GM08714 (cell line): ENCODE measurements at regions not wholly inside any gene's neighbourhood (a gene's known extent, or its start where the extent isn't known, plus 50 kb on each side); places are given as distances from the start of the nearest gene placed in this dataset.
"Not testable (repeated sequence)": the region's sequence is repeated elsewhere in the genome, so short reads cannot be mapped to it uniquely, and the experiment has no call there.

Experiments
- H3K4me3 ChIP-seq: fragments of 200-500 bp; sonication (Bioruptor generic); 2 replicates; pipeline ENCODE4 v1.5.1; 2014; ENCODE audit warnings: mild to moderate bottlenecking, low read length, inconsistent platforms
- ZNF274 ChIP-seq: IDR thresholded peaks from 2 replicates; pipeline ENCODE4 v1.6.1; 2012; ENCODE audit warnings: mild to moderate bottlenecking, low read depth, low read length

DNA sequence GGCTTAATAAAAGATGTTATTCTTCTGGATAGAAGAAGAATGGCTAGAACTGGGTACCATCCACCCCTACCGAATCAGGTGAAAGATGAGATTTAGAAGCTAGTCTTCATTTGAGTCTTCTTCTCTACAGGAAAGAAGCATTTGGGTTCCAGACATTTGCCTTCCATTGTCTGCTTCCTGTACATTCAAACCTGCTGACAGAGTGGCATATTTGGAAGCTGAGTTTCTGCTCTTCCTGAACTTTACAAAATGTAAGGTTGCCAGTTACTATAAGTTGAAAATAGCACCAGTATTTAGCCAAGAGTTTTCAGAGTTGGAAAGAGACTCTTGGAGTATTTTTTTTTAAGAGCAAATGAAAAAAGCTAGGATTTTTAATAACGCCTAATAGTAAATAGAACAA lies 525.4 kb upstream of the TLE4 start:
- TF ChIP-seq ZNF274: no peak
- no peak overlapping the region for H3K4me3 ChIP-seq

DNA sequence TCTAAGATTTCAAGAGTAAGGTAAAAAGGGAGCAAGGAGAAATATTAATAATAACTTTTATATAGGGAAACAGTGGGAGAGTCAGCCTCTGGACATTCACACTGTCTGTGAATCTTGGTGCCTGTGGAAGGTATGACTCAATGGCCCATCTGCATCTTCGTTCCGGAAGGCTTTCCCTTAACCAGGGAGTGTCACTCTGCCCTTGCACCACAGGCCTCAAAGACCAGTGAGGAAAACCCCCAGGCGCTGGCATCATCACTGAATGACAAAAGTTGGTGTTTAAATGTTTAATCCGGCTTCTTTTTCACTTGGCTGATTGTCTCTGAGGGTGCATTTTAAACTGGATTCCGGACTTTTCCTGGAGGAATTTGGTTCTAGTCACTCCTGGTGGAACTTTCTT lies 522.4 kb upstream of the TLE4 start:
- no peak overlapping the region for H3K4me3 ChIP-seq
- TF ChIP-seq ZNF274: no peak

DNA sequence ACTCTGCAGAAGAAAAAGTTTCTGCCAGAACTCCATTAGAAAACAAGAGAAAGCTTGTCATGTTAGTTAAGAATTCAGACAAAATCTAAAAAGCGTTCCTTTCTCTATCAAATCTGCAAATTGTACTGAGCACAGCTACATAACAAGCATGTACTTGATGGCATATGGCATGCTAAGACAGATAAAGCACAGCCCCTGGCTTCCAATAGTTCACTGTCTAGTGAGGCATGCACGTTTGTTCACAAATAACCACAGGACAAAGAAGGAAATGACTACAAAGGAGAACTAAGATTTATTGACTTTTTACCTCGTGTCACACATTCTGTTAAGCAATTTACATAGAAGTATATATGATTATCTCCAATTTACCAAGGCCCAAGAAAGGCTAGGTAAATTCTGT lies 518.2 kb upstream of the TLE4 start:
- TF ChIP-seq ZNF274: no peak
- H3K4me3 ChIP-seq: no peak overlapping the region

DNA sequence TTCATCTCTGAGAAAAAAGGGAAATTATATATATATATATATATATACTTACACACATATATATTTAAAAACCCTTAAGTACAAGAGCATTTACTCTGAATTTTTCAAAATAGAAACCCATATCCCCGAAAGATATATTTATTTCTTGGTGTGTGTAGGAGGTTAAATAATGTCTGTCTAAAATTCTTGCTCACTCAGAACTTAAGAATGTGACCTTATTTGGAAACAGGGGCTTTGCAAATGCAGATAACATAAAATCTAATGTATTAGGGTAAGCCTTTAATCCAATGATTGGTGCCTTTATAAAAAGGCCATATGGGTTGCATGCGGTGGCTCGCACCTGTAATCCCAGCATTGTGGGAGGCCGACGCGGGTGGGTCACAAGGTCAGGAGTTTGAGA lies 517.3 kb upstream of the TLE4 start:
- H3K4me3 ChIP-seq: no peak overlapping the region
- TF ChIP-seq ZNF274: no peak

DNA sequence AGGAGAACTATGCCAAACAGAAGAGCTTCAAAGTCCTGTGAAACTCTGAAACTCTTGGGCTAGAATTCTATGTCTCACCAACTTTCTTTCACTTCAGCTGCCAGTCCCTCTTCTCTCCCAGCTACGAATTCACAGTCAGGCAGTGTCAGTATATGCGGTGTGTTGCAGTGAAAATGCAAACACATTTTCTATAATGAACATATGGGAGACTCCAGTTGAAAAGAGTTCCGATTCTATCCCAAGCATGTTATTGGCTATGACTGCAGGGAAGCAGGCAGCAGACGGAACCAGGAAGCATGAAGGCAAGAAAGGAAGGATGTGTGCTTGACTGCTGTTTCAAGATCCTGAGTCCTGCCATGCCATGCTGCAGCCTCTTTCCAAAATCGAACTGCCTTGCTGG lies 515.7 kb upstream of the TLE4 start:
- TF ChIP-seq ZNF274: no peak
- H3K4me3 ChIP-seq: no peak overlapping the region

DNA sequence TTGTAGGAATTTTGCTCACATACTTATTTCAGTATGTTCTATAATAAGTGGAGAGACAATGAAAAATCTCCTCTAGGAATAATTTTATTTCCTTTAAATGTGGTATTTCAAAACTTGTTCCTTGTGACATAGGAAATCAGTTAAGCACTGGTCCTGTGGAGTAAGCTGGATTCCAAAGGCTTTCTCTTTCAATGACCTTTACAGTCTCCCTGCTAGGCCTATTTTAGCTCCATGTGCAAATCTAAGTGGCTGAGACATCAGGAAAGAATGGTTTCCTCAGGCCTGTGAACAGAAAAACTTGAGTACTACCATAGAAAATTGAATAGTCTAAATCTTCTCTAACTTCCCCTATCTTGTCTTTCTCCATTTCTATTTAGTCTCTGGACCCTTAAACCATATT lies 514.2 kb upstream of the TLE4 start:
- no peak for TF ChIP-seq ZNF274
- no peak overlapping the region for H3K4me3 ChIP-seq

DNA sequence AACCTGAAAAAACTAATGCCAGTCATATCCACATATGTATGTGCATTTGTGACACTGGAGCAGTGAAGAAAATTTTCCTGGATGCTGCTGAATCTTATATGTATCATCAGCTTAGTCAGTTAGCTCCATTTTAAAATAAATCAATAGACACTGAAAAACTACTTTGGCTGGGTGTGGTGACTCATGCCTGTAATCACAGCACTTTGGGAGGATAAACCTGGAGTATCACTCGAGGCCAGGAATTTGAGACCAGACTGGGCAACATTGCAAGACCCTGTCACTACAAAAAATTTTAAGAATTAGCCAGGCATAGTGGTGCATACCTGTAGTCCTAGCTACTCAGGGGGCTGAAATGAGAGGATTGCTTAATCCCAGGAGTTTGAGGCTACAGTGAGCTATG lies 511.0 kb upstream of the TLE4 start:
- no peak for TF ChIP-seq ZNF274
- no peak overlapping the region for H3K4me3 ChIP-seq

DNA sequence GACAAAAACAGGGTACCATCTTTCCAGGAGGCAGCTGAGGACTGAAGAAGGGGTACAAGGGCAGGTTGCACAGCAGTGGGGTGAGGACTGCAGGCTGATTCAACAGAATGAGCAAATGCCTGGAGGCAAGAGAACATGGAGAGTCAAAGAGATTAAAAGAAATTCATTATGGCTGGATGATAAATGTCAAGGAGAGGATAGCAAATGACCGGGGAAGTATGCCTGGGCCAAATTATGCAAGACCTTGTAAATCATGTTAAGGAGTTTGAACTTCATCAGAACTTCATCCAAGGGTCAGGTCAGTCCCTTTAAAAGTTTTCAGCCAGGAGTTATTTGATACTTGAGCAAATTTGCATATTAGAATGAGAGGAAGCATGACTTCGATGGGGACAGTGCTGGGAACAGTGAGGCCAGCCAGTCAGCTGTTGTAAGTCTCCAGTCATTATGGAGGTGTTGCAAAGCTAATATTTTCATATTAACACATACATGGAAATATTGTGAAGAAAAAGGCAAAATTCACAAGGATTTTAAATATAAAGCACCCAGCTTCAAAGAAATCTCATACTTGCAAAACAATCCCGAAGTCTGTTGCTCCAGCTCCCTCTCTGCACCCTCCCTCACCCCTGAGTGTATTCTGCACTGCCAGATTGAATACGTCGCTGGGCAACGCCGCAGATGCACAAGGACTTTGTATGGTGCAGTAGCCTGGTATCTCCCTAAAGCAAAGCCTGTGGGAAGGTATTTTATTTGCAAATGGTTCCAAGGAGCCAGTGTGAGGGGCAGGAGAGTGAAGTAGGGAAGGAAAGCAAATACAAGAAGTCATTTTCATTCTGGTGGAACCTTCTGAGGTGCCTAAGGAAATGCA lies 509.8 kb upstream of the TLE4 start:
- no peak for TF ChIP-seq ZNF274

DNA sequence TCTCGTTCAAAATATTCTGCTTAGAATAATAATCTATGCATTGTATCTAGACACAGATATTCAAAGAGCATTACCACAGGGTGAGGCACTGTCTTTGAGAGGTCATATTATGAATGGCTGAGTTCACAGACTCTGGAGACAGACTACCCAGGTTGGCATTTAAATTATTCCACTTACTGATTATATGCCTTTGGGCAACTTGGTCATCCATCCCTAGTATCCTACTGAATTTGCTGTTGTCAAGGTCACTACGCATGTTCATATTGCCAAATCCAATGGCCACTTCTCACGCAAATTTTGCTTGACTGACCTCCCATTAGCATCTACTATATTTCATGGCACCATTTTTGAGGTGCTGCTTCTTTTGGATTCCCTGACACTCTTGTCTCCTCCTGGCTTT lies 498.6 kb upstream of the TLE4 start:
- TF ChIP-seq ZNF274: no peak
- no peak overlapping the region for H3K4me3 ChIP-seq

More for the DNA sequence above, 509.8 kb upstream of the TLE4 start:
- no peak overlapping the region for H3K4me3 ChIP-seq

DNA sequence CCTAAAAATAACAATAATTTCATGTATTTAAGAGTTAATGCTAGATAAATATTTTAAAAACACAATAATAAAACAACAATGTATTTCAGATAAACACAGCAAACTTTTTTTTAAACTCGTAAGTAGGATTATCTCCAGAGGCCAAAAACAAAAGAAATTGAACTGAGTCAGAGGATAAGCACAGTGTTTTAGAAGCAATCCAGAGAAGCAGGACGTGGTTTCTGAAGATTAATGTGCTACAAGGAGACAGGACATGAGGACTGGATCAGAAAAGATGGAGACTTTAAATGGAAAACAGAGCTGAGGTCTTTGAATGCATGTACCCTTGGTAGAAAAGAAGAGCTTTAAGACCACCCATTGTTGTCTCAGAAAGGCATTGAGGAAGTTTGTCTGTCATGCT lies 491.2 kb upstream of the TLE4 start:
- TF ChIP-seq ZNF274: no peak
- no peak overlapping the region for H3K4me3 ChIP-seq

DNA sequence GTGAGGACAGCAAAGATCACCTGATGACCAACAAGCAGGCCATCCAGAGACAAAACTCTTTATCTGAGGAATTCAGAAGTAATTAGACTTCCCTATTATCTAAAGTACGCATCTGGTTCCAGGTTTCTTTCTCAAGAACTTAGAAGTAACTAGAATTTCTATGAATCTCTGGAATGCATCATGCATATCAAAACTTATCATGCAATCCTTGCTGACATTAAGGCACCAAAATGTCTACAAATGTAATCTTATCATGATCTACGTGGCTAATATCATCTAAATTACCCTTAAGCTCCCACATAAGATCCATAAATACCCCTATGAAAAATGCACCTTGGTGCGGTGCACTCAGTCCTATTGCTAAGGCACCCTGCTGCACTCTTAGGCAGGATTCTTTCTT lies 488.1 kb upstream of the TLE4 start:
- no peak overlapping the region for H3K4me3 ChIP-seq
- no peak for TF ChIP-seq ZNF274

DNA sequence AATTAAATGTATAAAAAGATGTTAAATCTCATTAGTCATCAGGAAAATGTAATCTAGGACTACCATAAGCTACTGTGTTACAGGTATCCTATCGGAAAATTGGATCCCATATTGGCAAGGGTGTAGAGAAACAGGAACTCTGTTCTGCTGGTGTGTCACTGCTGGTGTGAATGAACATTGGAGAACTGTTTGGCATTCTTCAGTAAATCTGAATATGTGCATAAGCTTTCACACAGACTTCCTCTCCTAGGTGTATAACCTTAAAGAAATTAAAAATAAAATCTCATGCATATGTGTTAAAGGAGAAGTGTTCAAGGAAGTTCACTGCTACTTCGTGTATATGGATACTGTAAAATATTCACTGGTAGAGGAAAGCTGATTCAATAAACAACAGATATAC lies 484.6 kb upstream of the TLE4 start:
- no peak overlapping the region for H3K4me3 ChIP-seq

DNA sequence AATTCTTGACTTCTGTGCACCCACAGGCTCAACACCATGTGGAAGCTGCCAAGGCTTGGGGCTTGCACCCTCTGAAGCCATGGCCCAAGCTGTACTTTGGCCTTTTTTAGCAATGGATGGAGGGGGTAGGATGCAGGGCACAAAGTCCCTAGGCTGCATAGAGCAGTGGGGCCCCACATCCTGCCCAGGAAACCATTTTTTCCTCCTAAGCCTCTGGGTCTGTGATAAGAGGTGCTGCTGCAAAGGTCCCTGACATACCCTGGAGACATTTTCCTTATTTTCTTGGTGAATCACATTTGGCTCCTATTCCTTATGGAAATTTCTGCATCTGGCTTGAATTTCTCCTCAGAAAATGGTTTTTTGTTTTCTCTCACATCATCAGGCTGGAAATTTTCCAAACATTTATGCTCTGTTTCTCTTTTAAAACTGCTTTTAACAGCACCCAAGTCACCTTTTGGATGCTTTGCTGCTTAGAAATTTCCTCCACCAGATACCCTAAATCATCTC lies 482.7 kb upstream of the TLE4 start:
- no peak overlapping the region for H3K4me3 ChIP-seq
- TF ChIP-seq ZNF274: no peak

More for the DNA sequence above, 484.6 kb upstream of the TLE4 start:
- TF ChIP-seq ZNF274: no peak

DNA sequence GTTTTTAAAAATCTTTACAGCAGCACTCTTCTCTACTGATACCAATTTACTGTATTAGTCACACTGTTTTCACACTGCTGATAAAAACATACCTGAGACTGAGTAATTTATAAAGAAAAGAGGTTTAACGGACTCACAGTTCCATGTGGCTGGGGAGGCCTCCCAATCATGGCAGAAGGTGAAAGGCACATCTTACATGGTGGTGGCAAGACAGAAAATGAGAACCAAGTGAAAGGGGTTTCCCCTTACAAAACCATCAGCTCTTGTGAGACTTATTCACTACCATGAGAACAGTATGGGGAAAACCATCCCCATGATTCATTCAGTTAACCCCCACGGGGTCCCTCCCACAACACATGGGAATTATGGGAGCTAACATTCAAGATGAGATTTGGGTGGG lies 481.9 kb upstream of the TLE4 start:
- not testable (repeated sequence) for H3K4me3 ChIP-seq

DNA sequence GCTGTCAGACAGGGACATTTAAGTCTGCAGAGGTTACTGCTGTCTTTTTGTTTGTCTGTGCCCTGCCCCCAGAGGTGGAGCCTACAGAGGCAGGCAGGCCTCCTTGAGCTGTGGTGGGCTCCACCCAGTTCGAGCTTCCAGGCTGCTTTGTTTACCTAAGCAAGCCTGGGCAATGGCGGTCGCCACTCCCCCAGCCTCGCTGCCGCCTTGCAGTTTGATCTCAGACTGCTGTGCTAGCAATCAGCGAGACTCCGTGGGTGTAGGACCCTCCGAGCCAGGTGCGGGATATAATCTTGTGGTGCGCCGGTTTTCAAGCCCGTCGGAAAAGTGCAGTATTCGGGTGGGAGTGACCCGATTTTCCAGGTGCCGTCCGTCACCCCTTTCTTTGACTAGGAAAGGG lies 468.5 kb upstream of the TLE4 start:
- not testable (repeated sequence) for H3K4me3 ChIP-seq

DNA sequence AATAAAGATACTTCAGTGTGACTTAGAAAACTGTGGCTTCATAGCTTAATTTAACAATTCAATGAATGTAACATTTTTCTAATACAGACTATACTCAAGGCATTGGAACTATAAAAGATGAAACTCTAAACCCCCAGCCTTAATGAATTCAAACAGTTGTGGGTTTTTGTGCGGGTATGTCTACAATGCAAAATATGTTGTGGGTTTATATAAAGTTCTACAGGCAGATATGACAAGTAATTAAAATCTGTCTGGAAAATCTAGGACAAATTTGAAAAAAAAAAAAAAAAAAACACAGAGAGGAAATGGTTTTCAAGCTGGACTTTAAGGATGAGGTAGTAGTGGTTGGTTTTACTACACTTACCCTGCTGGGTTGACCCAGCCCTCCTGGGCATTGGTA lies 467.5 kb upstream of the TLE4 start:
- H3K4me3 ChIP-seq: no peak overlapping the region
- no peak for TF ChIP-seq ZNF274
